Uterus (tissue), 2 donors: ENCODE measurements at regions not wholly inside any gene's neighbourhood (a gene's known extent, or its start where the extent isn't known, plus 50 kb on each side); places are given as distances from the start of the nearest gene placed in this dataset.
"Not testable (repeated sequence)": the region's sequence is repeated elsewhere in the genome, so short reads cannot be mapped to it uniquely, and the experiment has no call there.

Source experiments
- POLR2A ChIP-seq, 2 donors: fragments of 450-650 bp; IDR thresholded peaks; one replicate each; pipeline ENCODE4 v1.6.1; 2016; ENCODE audit warnings: antibody characterized with exemption in 2 of 2, mild to moderate bottlenecking in 1 of 2, moderate library complexity in 1 of 2
- TF ChIP-seq, protein P1 (sequence below), 4 experiments: fragments of 200-600 bp in 2 of 4; fragments of 450-650 bp in 2 of 4; sonication (generic) in 2 of 4; IDR thresholded peaks; one replicate each; pipeline ENCODE4 v1.5.1; 2016 to 2019; ENCODE audit warnings: antibody characterized with exemption in 4 of 4, mild to moderate bottlenecking in 2 of 4, moderate library complexity in 1 of 4

DNA sequence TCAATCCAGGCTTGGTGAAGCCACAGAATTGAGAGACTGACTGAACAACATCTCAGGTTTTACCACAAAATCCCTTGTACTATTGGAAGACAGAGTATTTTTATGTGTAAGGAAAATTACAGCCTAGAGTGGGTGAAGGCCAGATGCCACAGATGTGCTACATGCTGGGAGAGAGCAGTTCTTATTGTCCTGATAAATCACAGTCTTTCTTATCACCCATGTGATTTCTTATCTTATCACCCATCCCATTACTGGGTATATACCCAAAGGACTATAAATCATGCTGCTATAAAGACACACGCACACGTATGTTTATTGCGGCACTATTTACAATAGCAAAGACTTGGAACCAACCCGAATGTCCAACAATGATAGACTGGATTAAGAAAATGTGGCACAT, 1008.0 kb upstream of the DDX18 start:
- TF ChIP-seq, protein P1, sequence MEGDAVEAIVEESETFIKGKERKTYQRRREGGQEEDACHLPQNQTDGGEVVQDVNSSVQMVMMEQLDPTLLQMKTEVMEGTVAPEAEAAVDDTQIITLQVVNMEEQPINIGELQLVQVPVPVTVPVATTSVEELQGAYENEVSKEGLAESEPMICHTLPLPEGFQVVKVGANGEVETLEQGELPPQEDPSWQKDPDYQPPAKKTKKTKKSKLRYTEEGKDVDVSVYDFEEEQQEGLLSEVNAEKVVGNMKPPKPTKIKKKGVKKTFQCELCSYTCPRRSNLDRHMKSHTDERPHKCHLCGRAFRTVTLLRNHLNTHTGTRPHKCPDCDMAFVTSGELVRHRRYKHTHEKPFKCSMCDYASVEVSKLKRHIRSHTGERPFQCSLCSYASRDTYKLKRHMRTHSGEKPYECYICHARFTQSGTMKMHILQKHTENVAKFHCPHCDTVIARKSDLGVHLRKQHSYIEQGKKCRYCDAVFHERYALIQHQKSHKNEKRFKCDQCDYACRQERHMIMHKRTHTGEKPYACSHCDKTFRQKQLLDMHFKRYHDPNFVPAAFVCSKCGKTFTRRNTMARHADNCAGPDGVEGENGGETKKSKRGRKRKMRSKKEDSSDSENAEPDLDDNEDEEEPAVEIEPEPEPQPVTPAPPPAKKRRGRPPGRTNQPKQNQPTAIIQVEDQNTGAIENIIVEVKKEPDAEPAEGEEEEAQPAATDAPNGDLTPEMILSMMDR (IDR thresholded peaks at IDR 0.05) = not testable (repeated sequence)
- TF ChIP-seq POLR2A (IDR thresholded peaks at IDR 0.05) = not testable (repeated sequence)
